ENCODE measurements at regions not wholly inside any gene's neighbourhood (a gene's known extent, or its start where the extent isn't known, plus 50 kb on each side); places are given as distances from the start of the nearest gene placed in this dataset.

GRCh38 chr3:184485241-184485640, 76.3 kb upstream of the EPHB3 start:
- DNase-seq (ENCODE audit: low read depth) = no peak
- no peak overlapping the region for H3K4me3 ChIP-seq (ENCODE audit: low read depth, low read length)
- TF ChIP-seq CTCF (conservative IDR thresholded peaks at IDR 0.05; ENCODE audit: low read depth, low read length) = no peak

- no peak for TF ChIP-seq CTCF (conservative IDR thresholded peaks at IDR 0.05; ENCODE audit: low read depth, low read length)
- DNase-seq (ENCODE audit: low read depth) = no peak
- no peak overlapping the region for H3K4me3 ChIP-seq (ENCODE audit: low read depth, low read length)
Observed at GRCh38 chr3:184485906-184486305, 75.7 kb upstream of the EPHB3 start.

GRCh38 chr3:184486614-184487013, 75.0 kb upstream of the EPHB3 start:
- no peak for TF ChIP-seq CTCF (conservative IDR thresholded peaks at IDR 0.05; ENCODE audit: low read depth, low read length)
- no peak overlapping the region for H3K4me3 ChIP-seq (ENCODE audit: low read depth, low read length)

GRCh38 chr3:184488577-184488976, 73.0 kb upstream of the EPHB3 start:
- no peak overlapping the region for H3K4me3 ChIP-seq (ENCODE audit: low read depth, low read length)
- no peak for DNase-seq (ENCODE audit: low read depth)
- no peak for TF ChIP-seq CTCF (conservative IDR thresholded peaks at IDR 0.05; ENCODE audit: low read depth, low read length)

More at GRCh38 chr3:184486614-184487013, 75.0 kb upstream of the EPHB3 start:
- DNase-seq (ENCODE audit: low read depth) = no peak

GRCh38 chr3:184489268-184489841, 72.2 kb upstream of the EPHB3 start:
- TF ChIP-seq CTCF (conservative IDR thresholded peaks at IDR 0.05; ENCODE audit: low read depth, low read length) = no peak
- no peak for DNase-seq (ENCODE audit: low read depth)
- H3K4me3 ChIP-seq (ENCODE audit: low read depth, low read length) = no peak overlapping the region

GRCh38 chr3:184491011-184491576, 70.5 kb upstream of the EPHB3 start:
- TF ChIP-seq CTCF (conservative IDR thresholded peaks at IDR 0.05; ENCODE audit: low read depth, low read length) = no peak
- no peak overlapping the region for H3K4me3 ChIP-seq (ENCODE audit: low read depth, low read length)
- DNase-seq (ENCODE audit: low read depth) = no peak

Measured in epithelial cell of proximal tubule (primary cell).